H1 (cell line): ENCODE measurements at regions not wholly inside any gene's neighbourhood (a gene's known extent, or its start where the extent isn't known, plus 50 kb on each side); places are given as distances from the start of the nearest gene placed in this dataset.

ENCODE experiments used
- CTCF ChIA-PET: fragments of 300-600 bp; sonication (Branson Sonifier 250); formaldehyde crosslinking; loops from one replicate; lab custom pipeline; 2021; ENCODE audit not compliant: partially characterized antibody; lab: Charles Lee
- POLR2A ChIA-PET: fragments of 300-600 bp; sonication (Branson Sonifier 250); formaldehyde crosslinking; loops from one replicate; lab custom pipeline; 2021; ENCODE audit warnings: inconsistent platforms; ENCODE audit not compliant: partially characterized antibody; lab: Charles Lee
- DNase-seq, 2 experiments: peaks; one replicate each; pipeline versions ENCODE4 v3.0.0 to v3.0.0-alpha.2; 2010 to 2022; ENCODE audit warnings: low spot score in 2 of 2, low read depth in 1 of 2, mixed read lengths in 1 of 2
- FAIRE-seq: peaks from 2 replicates; lab custom pipeline; 2011; peaks lifted over from hg19 to GRCh38; lab: Jason Lieb, UNC
- H2AFZ ChIP-seq: 2 replicates; pipeline ENCODE4 v1.8.1; 2012; ENCODE audit warnings: low read length, inconsistent platforms
- H2AK5ac ChIP-seq: 2 replicates; pipeline ENCODE4 v1.6.1; 2013; ENCODE audit warnings: low read depth, low read length
- H2BK120ac ChIP-seq: replicated peaks from 2 replicates; pipeline ENCODE3; 2013; ENCODE audit warnings: low read depth, low read length, inconsistent platforms
- H2BK12ac ChIP-seq: 2 replicates; pipeline ENCODE4 v1.6.1; 2013; ENCODE audit warnings: low read depth, low read length
- H2BK15ac ChIP-seq: 2 replicates; pipeline ENCODE4 v1.6.1; 2013; ENCODE audit warnings: low read length
- H2BK20ac ChIP-seq: 2 replicates; pipeline ENCODE4 v1.6.1; 2013; ENCODE audit warnings: low read length
- H2BK5ac ChIP-seq: 2 replicates; pipeline ENCODE4 v1.6.1; 2013; ENCODE audit warnings: low read depth, low read length
- H3K14ac ChIP-seq: 2 replicates; pipeline ENCODE4 v1.6.1; 2013; ENCODE audit warnings: inconsistent platforms; ENCODE audit not compliant: insufficient read length
- H3K18ac ChIP-seq: 2 replicates; pipeline ENCODE4 v1.6.1; 2013; ENCODE audit warnings: low read length; ENCODE audit errors: extremely low read depth
- H3K23ac ChIP-seq: 2 replicates; pipeline ENCODE4 v1.6.1; 2013; ENCODE audit warnings: inconsistent platforms; ENCODE audit not compliant: insufficient read length
- H3K23me2 ChIP-seq: 2 replicates; pipeline ENCODE4 v1.6.1; 2013; ENCODE audit warnings: low read depth, low read length
- H3K27ac ChIP-seq: 2 replicates; pipeline ENCODE4 v1.6.1; 2011; ENCODE audit warnings: low read depth, low read length, inconsistent platforms
- H3K27me3 ChIP-seq, 4 experiments: replicated peaks in 1 of 4; 1 replicate in 1 of 4; 2 replicates in 3 of 4; pipeline versions ENCODE4 v1.6.1 to v1.8.1; 2011 to 2013; ENCODE audit warnings: low read length in 3 of 4, mild to moderate bottlenecking in 3 of 4, inconsistent platforms in 2 of 4, mixed read lengths in 2 of 4, moderate library complexity in 1 of 4; ENCODE audit not compliant: control insufficient read depth in 3 of 4, insufficient read depth in 3 of 4; ENCODE audit errors: extremely low read depth in 1 of 4
- H3K36me3 ChIP-seq, 4 experiments: 2 replicates each; pipeline versions ENCODE4 v1.6.1 to v1.8.1; 2011 to 2013; ENCODE audit warnings: mild to moderate bottlenecking in 4 of 4, low read length in 3 of 4, moderate library complexity in 2 of 4, control low read depth in 1 of 4, inconsistent platforms in 1 of 4; ENCODE audit not compliant: insufficient read depth in 4 of 4, control insufficient read depth in 2 of 4
- H3K4ac ChIP-seq: replicated peaks from 2 replicates; pipeline ENCODE3; 2013; ENCODE audit warnings: low read length, low read depth, mixed read lengths, inconsistent platforms; ENCODE audit not compliant: insufficient read length
- H3K4me1 ChIP-seq, 4 experiments: replicated peaks in 1 of 4; 1 replicate in 1 of 4; 2 replicates in 3 of 4; pipeline versions ENCODE4 v1.6.1 to v1.8.1; 2011 to 2013; ENCODE audit warnings: low read length in 3 of 4, inconsistent platforms in 2 of 4, mixed read lengths in 1 of 4; ENCODE audit not compliant: insufficient read depth in 4 of 4, control insufficient read depth in 3 of 4
- H3K4me2 ChIP-seq, 2 experiments: 2 replicates each; pipeline versions ENCODE4 v1.6.1 to v1.8.1; 2011 to 2013; ENCODE audit warnings: low read depth in 2 of 2, low read length in 2 of 2, control low read depth in 1 of 2, inconsistent platforms in 1 of 2, mild to moderate bottlenecking in 1 of 2; ENCODE audit not compliant: insufficient read depth in 1 of 2
- H3K4me3 ChIP-seq, 4 experiments: fragments of 200-600, 300-600 bp in 1 of 4; sonication (generic), shearing (Covaris generic), sonication (Bioruptor Twin) in 1 of 4; 2 replicates each; pipeline versions ENCODE4 v1.5.1 to v1.8.1; 2011 to 2016; ENCODE audit warnings: low read length in 4 of 4, low read depth in 3 of 4, control low read depth in 2 of 4, inconsistent platforms in 2 of 4, mild to moderate bottlenecking in 2 of 4, mixed read lengths in 1 of 4, moderate library complexity in 1 of 4; ENCODE audit not compliant: insufficient read depth in 2 of 4; ENCODE audit errors: extremely low read depth in 1 of 4
- H3K56ac ChIP-seq: replicated peaks from 2 replicates; pipeline ENCODE3; 2013; ENCODE audit warnings: low read depth, mild to moderate bottlenecking, mixed read lengths, low read length, inconsistent platforms; ENCODE audit not compliant: insufficient read length
- H3K79me1 ChIP-seq: 2 replicates; pipeline ENCODE4 v1.6.1; 2013; ENCODE audit warnings: low read depth, low read length, control low read depth
- H3K79me2 ChIP-seq, 2 experiments: 2 replicates each; pipeline versions ENCODE4 v1.6.1 to v1.8.1; 2012 to 2013; ENCODE audit warnings: low read length in 2 of 2, mild to moderate bottlenecking in 2 of 2, inconsistent platforms in 1 of 2; ENCODE audit not compliant: insufficient read depth in 2 of 2, control insufficient read depth in 1 of 2
- H3K9ac ChIP-seq, 4 experiments: replicated peaks in 1 of 4; 1 replicate in 1 of 4; 2 replicates in 3 of 4; pipeline versions ENCODE4 v1.6.1 to v1.8.1; 2011 to 2013; ENCODE audit warnings: low read depth in 3 of 4, low read length in 3 of 4, control low read depth in 2 of 4, mild to moderate bottlenecking in 2 of 4, moderate library complexity in 2 of 4, inconsistent platforms in 1 of 4; ENCODE audit errors: extremely low read depth in 1 of 4
- H3K9me3 ChIP-seq, 2 experiments: 2 replicates each; pipeline versions ENCODE4 v1.6.1 to v1.8.1; 2012 to 2013; ENCODE audit warnings: mild to moderate bottlenecking in 2 of 2, moderate library complexity in 2 of 2, control low read depth in 1 of 2, inconsistent platforms in 1 of 2, low read depth in 1 of 2, low read length in 1 of 2, mixed read lengths in 1 of 2; ENCODE audit not compliant: insufficient read depth in 2 of 2
- H4K20me1 ChIP-seq, 2 experiments: replicated peaks in 1 of 2; 2 replicates each; pipeline versions ENCODE3 to v1.8.1; 2011 to 2013; ENCODE audit warnings: inconsistent platforms in 2 of 2, low read length in 2 of 2, mild to moderate bottlenecking in 1 of 2; ENCODE audit not compliant: insufficient read depth in 2 of 2, control insufficient read depth in 1 of 2
- H4K5ac ChIP-seq: 2 replicates; pipeline ENCODE4 v1.6.1; 2013; ENCODE audit warnings: low read length, low read depth, mixed read lengths, inconsistent platforms; ENCODE audit not compliant: insufficient read length
- H4K8ac ChIP-seq: 2 replicates; pipeline ENCODE4 v1.8.0; 2013; ENCODE audit warnings: mild to moderate bottlenecking, moderate library complexity, low read length, inconsistent platforms; ENCODE audit not compliant: insufficient read depth; ENCODE audit errors: extremely low read depth
- H4K91ac ChIP-seq: replicated peaks from 2 replicates; pipeline ENCODE3; 2013; ENCODE audit warnings: low read length, mixed read lengths, inconsistent platforms; ENCODE audit not compliant: insufficient read length
- BRCA1 ChIP-seq: IDR thresholded peaks from 2 replicates; pipeline ENCODE4 v1.6.1; 2012; ENCODE audit warnings: low read depth, low read length, improper control_type of control experiment
- GABPA ChIP-seq: IDR thresholded peaks from 2 replicates; pipeline ENCODE4 v1.6.1; 2011; ENCODE audit warnings: mild to moderate bottlenecking, low read length, moderate library complexity, borderline replicate concordance; ENCODE audit not compliant: insufficient read depth
- GTF2F1 ChIP-seq: IDR thresholded peaks from 2 replicates; pipeline ENCODE4 v1.6.1; 2012; ENCODE audit warnings: low read depth, low read length, improper control_type of control experiment, borderline replicate concordance
- HDAC6 ChIP-seq: IDR thresholded peaks from one replicate; pipeline ENCODE4 v1.7.1; 2012; ENCODE audit warnings: low read depth, mild to moderate bottlenecking, inconsistent platforms, low read length, moderate library complexity
- JUND ChIP-seq: IDR thresholded peaks from 2 replicates; pipeline ENCODE4 v1.6.1; 2011; ENCODE audit warnings: mild to moderate bottlenecking, improper control_type of control experiment, low read length
- KDM4A ChIP-seq: IDR thresholded peaks from one replicate; pipeline ENCODE4 v1.7.1; 2012; ENCODE audit warnings: low read depth, mild to moderate bottlenecking, moderate library complexity, low read length, inconsistent platforms; ENCODE audit not compliant: severe bottlenecking
- NANOG ChIP-seq: IDR thresholded peaks from 2 replicates; pipeline ENCODE4 v1.6.1; 2011; ENCODE audit warnings: low read length, low read depth, mild to moderate bottlenecking, inconsistent platforms; ENCODE audit not compliant: insufficient read depth, poor library complexity, severe bottlenecking
- POLR2A ChIP-seq, 2 experiments: IDR thresholded peaks; 1 replicate in 1 of 2; 2 replicates in 1 of 2; pipeline ENCODE4 v1.6.1; 2011; ENCODE audit warnings: low read depth in 2 of 2, low read length in 2 of 2, mild to moderate bottlenecking in 2 of 2; ENCODE audit errors: control extremely low read depth in 1 of 2
- WGBS, 2 experiments: shearing (Covaris generic) in 1 of 2; methylation state at CpG; one replicate each; pipeline versions ENCODE4 v1.1.6 to v1.1.7; 2013 to 2015; ENCODE audit warnings: low lambda C conversion rate in 2 of 2, mixed read lengths in 2 of 2, inconsistent platforms in 1 of 2, low coverage in 1 of 2, missing lambda C conversion rate in 1 of 2; ENCODE audit not compliant: insufficient replicate concordance in 2 of 2, insufficient coverage in 1 of 2, insufficient read length in 1 of 2; ENCODE audit errors: extremely low coverage in 1 of 2, missing lambda C conversion rate in 1 of 2; 5-methylcytosine and 5-hydroxymethylcytosine counted together
- TF ChIP-seq, protein P1 (sequence below), 3 experiments: IDR thresholded peaks; 1 replicate in 2 of 3; 2 replicates in 1 of 3; pipeline versions ENCODE4 v1.5.1 to v1.6.1; 2011; ENCODE audit warnings: low read length in 3 of 3, mild to moderate bottlenecking in 3 of 3, inconsistent platforms in 2 of 3, low read depth in 1 of 3, moderate library complexity in 1 of 3; ENCODE audit not compliant: insufficient read depth in 1 of 3; ENCODE audit errors: control extremely low read depth in 1 of 3
- TF ChIP-seq, protein P2 (sequence below): IDR thresholded peaks from 2 replicates; pipeline ENCODE4 v1.6.1; 2011; ENCODE audit warnings: low read depth, mild to moderate bottlenecking, low read length; ENCODE audit not compliant: insufficient read depth
- TF ChIP-seq, protein P3 (sequence below): IDR thresholded peaks from 2 replicates; pipeline ENCODE4 v1.6.1; 2011; ENCODE audit warnings: low read length, improper control_type of control experiment

DNA sequence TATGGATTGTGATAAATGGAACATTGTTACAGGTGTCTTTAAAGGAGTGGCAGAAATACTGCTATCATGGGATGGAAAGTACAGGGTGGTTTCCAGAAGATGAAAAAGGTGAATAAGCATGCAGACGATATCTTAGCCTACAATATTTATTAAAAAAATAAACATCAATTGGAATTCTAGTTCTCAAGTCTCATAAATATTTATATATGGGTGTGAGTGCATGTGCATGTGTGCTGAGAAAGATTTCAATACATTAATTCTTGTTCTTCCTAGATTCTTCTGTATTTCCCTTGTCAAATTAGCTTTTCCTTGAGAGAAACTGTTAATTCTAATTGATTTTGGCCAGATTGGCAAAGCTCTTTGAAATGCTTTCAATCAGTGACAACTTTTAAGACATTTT lies 618.2 kb downstream of the METTL15 start:
- H3K79me1 ChIP-seq, result no peaks in the 10 kb centered on the region
- no peaks in the 10 kb centered on the region for H3K36me3 ChIP-seq
- no peak overlapping the region for H3K27ac ChIP-seq
- H2BK12ac ChIP-seq, result no peak overlapping the region
- no peak overlapping the region for H3K4me2 ChIP-seq
- no peak overlapping the region for H3K14ac ChIP-seq
- ChIA-PET CTCF (no interaction called here), POLR2A (no interaction called here)
- H4K91ac ChIP-seq, result no peak overlapping the region
- no peak for DNase-seq
- no peak overlapping the region for H4K8ac ChIP-seq
- H2AFZ ChIP-seq, result no peak overlapping the region
- H3K18ac ChIP-seq, result no peak overlapping the region
- no peak overlapping the region for H2BK120ac ChIP-seq
- no peaks in the 10 kb centered on the region for H3K9me3 ChIP-seq
- H4K20me1 ChIP-seq, result no peaks in the 10 kb centered on the region
- WGBS, 2 experiments, result 79% methylated on average over 1 of the region's 1 CpG; no CpG with 5 or more reads in 1 of the 2 experiments
- no peak overlapping the region for H2BK20ac ChIP-seq
- no peak overlapping the region for H3K56ac ChIP-seq
- no peaks in the 10 kb centered on the region for H3K4me1 ChIP-seq
- H3K27me3 ChIP-seq, result no peaks in the 10 kb centered on the region
- no peak overlapping the region for H2BK5ac ChIP-seq
- H2AK5ac ChIP-seq, result no peak overlapping the region
- H3K4me3 ChIP-seq, result no peak overlapping the region
- no peak overlapping the region for H4K5ac ChIP-seq
- H3K4ac ChIP-seq, result no peak overlapping the region
- H3K79me2 ChIP-seq, result no peaks in the 10 kb centered on the region
- H3K9ac ChIP-seq, result no peak overlapping the region
- H3K23ac ChIP-seq, result no peak overlapping the region
- no peak overlapping the region for H2BK15ac ChIP-seq
- H3K23me2 ChIP-seq, result no peaks in the 10 kb centered on the region
- no peak for FAIRE-seq
- TF ChIP-seq, protein P1, sequence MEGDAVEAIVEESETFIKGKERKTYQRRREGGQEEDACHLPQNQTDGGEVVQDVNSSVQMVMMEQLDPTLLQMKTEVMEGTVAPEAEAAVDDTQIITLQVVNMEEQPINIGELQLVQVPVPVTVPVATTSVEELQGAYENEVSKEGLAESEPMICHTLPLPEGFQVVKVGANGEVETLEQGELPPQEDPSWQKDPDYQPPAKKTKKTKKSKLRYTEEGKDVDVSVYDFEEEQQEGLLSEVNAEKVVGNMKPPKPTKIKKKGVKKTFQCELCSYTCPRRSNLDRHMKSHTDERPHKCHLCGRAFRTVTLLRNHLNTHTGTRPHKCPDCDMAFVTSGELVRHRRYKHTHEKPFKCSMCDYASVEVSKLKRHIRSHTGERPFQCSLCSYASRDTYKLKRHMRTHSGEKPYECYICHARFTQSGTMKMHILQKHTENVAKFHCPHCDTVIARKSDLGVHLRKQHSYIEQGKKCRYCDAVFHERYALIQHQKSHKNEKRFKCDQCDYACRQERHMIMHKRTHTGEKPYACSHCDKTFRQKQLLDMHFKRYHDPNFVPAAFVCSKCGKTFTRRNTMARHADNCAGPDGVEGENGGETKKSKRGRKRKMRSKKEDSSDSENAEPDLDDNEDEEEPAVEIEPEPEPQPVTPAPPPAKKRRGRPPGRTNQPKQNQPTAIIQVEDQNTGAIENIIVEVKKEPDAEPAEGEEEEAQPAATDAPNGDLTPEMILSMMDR (IDR thresholded peaks at IDR 0.05; ENCODE audit: control extremely low read depth in 1 of 3, insufficient read depth in 1 of 3, low read depth in 1 of 3, low read length in 3 of 3), result no peak
- no peak for TF ChIP-seq POLR2A (IDR thresholded peaks at IDR 0.05; ENCODE audit: control extremely low read depth in 1 of 2, low read depth in 2 of 2, low read length in 2 of 2)
- TF ChIP-seq GABPA, result no peak
- no peak for TF ChIP-seq KDM4A
- no peak for TF ChIP-seq JUND
- no peak for TF ChIP-seq HDAC6
- TF ChIP-seq, protein P2, sequence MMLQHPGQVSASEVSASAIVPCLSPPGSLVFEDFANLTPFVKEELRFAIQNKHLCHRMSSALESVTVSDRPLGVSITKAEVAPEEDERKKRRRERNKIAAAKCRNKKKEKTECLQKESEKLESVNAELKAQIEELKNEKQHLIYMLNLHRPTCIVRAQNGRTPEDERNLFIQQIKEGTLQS, result no peak
- TF ChIP-seq GTF2F1, result no peak
- TF ChIP-seq BRCA1, result no peak
- TF ChIP-seq, protein P3, sequence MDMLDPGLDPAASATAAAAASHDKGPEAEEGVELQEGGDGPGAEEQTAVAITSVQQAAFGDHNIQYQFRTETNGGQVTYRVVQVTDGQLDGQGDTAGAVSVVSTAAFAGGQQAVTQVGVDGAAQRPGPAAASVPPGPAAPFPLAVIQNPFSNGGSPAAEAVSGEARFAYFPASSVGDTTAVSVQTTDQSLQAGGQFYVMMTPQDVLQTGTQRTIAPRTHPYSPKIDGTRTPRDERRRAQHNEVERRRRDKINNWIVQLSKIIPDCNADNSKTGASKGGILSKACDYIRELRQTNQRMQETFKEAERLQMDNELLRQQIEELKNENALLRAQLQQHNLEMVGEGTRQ, result no peak
- no peak for TF ChIP-seq NANOG
